SIG-M5 treated with dmso at 0.1 percent for 504 hours (cell line): ENCODE measurements at regions not wholly inside any gene's neighbourhood (a gene's known extent, or its start where the extent isn't known, plus 50 kb on each side); places are given as distances from the start of the nearest gene placed in this dataset.
A peak's percentile ranks its signal among the peaks of the same experiment; 100 is the strongest.

Experiments used
- DNase-seq: peaks from one replicate; lab custom pipeline; 2025; ENCODE audit not compliant: unreplicated experiment; lab: John Stamatoyannopoulos, UW

- no peak for DNase-seq
Measured at GRCh38 chr13:108435393-108436149, 166.1 kb downstream of the TNFSF13B start.

GRCh38 chr13:108437496-108437895 lies 168.0 kb downstream of the TNFSF13B start:
- no peak for DNase-seq

GRCh38 chr13:108439556-108439955 lies 170.0 kb downstream of the TNFSF13B start:
- no peak for DNase-seq

GRCh38 chr13:108444448-108444847 lies 174.9 kb downstream of the TNFSF13B start:
- no peak for DNase-seq

- no peak for DNase-seq
Measured at GRCh38 chr13:108448891-108449290, 179.4 kb downstream of the TNFSF13B start.

GRCh38 chr13:108451121-108451520 lies 178.3 kb upstream of the MYO16 start:
- no peak for DNase-seq

GRCh38 chr13:108455320-108455719 lies 174.1 kb upstream of the MYO16 start:
- no peak for DNase-seq

- no peak for DNase-seq
Measured at GRCh38 chr13:108460043-108460442, 169.4 kb upstream of the MYO16 start.

GRCh38 chr13:108460746-108461145 lies 168.7 kb upstream of the MYO16 start:
- DNase-seq: no peak

GRCh38 chr13:108463340-108463739 lies 166.1 kb upstream of the MYO16 start:
- no peak for DNase-seq

GRCh38 chr13:108470921-108471320 lies 158.5 kb upstream of the MYO16 start:
- DNase-seq: no peak

GRCh38 chr13:108475181-108475580 lies 154.2 kb upstream of the MYO16 start:
- no peak for DNase-seq

- DNase-seq: no peak
Measured at GRCh38 chr13:108477376-108477775, 152.0 kb upstream of the MYO16 start.

- DNase-seq: no peak
Measured at GRCh38 chr13:108478179-108478578, 151.2 kb upstream of the MYO16 start.

GRCh38 chr13:108483981-108484380 lies 145.4 kb upstream of the MYO16 start:
- DNase-seq: no peak

- DNase-seq: no peak
Measured at GRCh38 chr13:108486096-108486495, 143.3 kb upstream of the MYO16 start.

- no peak for DNase-seq
Measured at GRCh38 chr13:108494991-108495645, 134.3 kb upstream of the MYO16 start.

GRCh38 chr13:108495646-108496361 lies 133.6 kb upstream of the MYO16 start:
- no peak for DNase-seq

- no peak for DNase-seq
Measured at GRCh38 chr13:108496362-108497210, 132.8 kb upstream of the MYO16 start.

GRCh38 chr13:108500711-108501110 lies 128.7 kb upstream of the MYO16 start:
- no peak for DNase-seq

- peak; percentile 37 for DNase-seq
Measured at GRCh38 chr13:108508263-108508662, 121.1 kb upstream of the MYO16 start.
